CD4-positive, alpha-beta T cell (primary cell): ENCODE measurements at regions not wholly inside any gene's neighbourhood (a gene's known extent, or its start where the extent isn't known, plus 50 kb on each side); places are given as distances from the start of the nearest gene placed in this dataset.

Source experiments
- ATAC-seq: fragments of 200-7000 bp; cut with Tn5 transposase; one replicate; pipeline ENCODE4 v1.10.0; 2022; ENCODE audit warnings: mild to moderate bottlenecking; ENCODE audit not compliant: poor library complexity
- CTCF ChIA-PET: fragments of 350-600 bp; sonication (Branson Sonifier 250); formaldehyde crosslinking; loops from one replicate; lab custom pipeline; 2021; ENCODE audit warnings: antibody characterized with exemption, inconsistent platforms; lab: Charles Lee
- POLR2A ChIA-PET: fragments of 350-600 bp; sonication (Branson Sonifier 250); formaldehyde crosslinking; loops from one replicate; lab custom pipeline; 2021; ENCODE audit warnings: antibody characterized with exemption, inconsistent platforms; lab: Charles Lee
- DNase-seq, 14 experiments: peaks; one replicate each; pipeline ENCODE4 v3.0.0-alpha.2; 2013 to 2020; ENCODE audit warnings: mixed read lengths in 2 of 14
- H3K27ac ChIP-seq, 2 donors: one replicate each; pipeline versions ENCODE4 v1.5.1 to v1.7.0; 2013; ENCODE audit warnings: low read length in 2 of 2, low read depth in 1 of 2, mild to moderate bottlenecking in 1 of 2
- H3K27me3 ChIP-seq, 2 experiments: 1 replicate in 1 of 2; 2 replicates in 1 of 2; pipeline versions ENCODE4 v1.6.1 to v1.7.0; 2013; ENCODE audit warnings: low read length in 2 of 2, control low read depth in 1 of 2, mild to moderate bottlenecking in 1 of 2, moderate library complexity in 1 of 2; ENCODE audit not compliant: insufficient read depth in 2 of 2, control insufficient read depth in 1 of 2
- H3K36me3 ChIP-seq: one replicate; pipeline ENCODE4 v1.6.1; 2013; ENCODE audit warnings: low read length, control low read depth; ENCODE audit not compliant: insufficient read depth
- H3K4me1 ChIP-seq: one replicate; pipeline ENCODE4 v1.6.1; 2013; ENCODE audit warnings: low read length, control low read depth; ENCODE audit not compliant: insufficient read depth
- H3K4me3 ChIP-seq: one replicate; pipeline ENCODE4 v1.5.1; 2013; ENCODE audit warnings: mild to moderate bottlenecking, low read length, moderate library complexity
- H3K9me3 ChIP-seq, 2 experiments: 1 replicate in 1 of 2; 2 replicates in 1 of 2; pipeline versions ENCODE4 v1.6.1 to v1.7.0; 2013; ENCODE audit warnings: low read length in 2 of 2, mild to moderate bottlenecking in 2 of 2, control low read depth in 1 of 2, moderate library complexity in 1 of 2; ENCODE audit not compliant: control insufficient read depth in 1 of 2, insufficient read depth in 1 of 2
- H3K27ac Mint-ChIP-seq: one replicate; pipeline ENCODE4 v1.8.0; 2020; ENCODE audit warnings: mixed read lengths
- H3K27me3 Mint-ChIP-seq: one replicate; pipeline ENCODE4 v1.8.0; 2021; ENCODE audit warnings: mixed read lengths
- H3K36me3 Mint-ChIP-seq: one replicate; pipeline ENCODE4 v1.8.0; 2021; ENCODE audit warnings: low read depth, mixed read lengths
- H3K4me1 Mint-ChIP-seq: one replicate; pipeline ENCODE4 v1.8.0; 2021; ENCODE audit warnings: low read depth, mixed read lengths
- H3K4me3 Mint-ChIP-seq: one replicate; pipeline ENCODE4 v1.8.0; 2020; ENCODE audit warnings: mild to moderate bottlenecking, mixed read lengths
- H3K9me3 Mint-ChIP-seq: one replicate; pipeline ENCODE4 v1.8.0; 2020; ENCODE audit warnings: mixed read lengths
- intact Hi-C, 2 experiments: fragments of 100-400 bp; cut with DNase I in 1 of 2; cut with micrococcal nuclease in 1 of 2; formaldehyde crosslinking; loops; one replicate each; pipeline versions ENCODE4 v1.15.1 to v1.9.0; 2023 to 2025; cut with DNase I, micrococcal nuclease
- TF ChIP-seq, protein P1 (sequence below): fragments of 200-600 bp; IDR thresholded peaks from one replicate; pipeline ENCODE4 v1.8.0; 2022; ENCODE audit warnings: antibody characterized with exemption, mild to moderate bottlenecking

DNA sequence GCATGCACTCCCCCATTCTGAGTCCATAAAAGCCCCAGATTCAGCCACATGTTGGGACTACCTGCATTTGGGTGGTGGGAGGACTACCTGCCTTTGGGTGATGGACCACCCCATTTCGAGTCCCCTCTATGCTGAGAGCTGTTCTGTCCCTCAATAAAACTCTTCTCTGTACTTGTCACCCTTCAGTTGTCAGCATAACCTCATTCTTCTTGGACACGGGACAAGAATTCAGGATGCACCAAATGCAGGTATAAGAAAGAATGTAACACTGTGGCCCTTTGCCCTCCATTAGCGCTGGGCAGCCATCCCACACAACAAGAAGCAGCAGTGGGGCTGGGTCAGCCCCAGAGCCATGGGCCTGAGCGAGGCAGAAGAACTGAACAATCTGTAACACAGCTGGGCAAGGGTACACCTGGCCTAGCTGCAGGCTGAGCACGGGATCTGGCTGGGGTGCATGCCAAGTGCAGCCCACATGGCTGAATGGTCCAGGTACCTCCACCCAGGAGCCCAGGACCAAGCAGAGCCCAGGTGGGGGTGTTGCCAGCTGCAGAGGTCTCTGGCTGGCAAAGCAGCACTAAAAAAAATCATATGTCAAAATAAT, 1344.3 kb upstream of the LRRTM3 start:
- Histone ChIP-seq H3K27ac (no peak overlapping the region), H3K36me3 (no peaks in the 10 kb centered on the region), H3K4me1 (no peaks in the 10 kb centered on the region), H3K4me3 (no peak overlapping the region), H3K27me3 (no peaks in the 10 kb centered on the region), H3K9me3 (peaks cover 0 to 7% of the 10 kb centered on the region in 2 experiments)
- no peaks in the 10 kb centered on the region for H3K27me3 Mint-ChIP-seq
- peaks cover 7% of the 10 kb centered on the region for H3K9me3 Mint-ChIP-seq
- ChIA-PET POLR2A (no interaction called here), CTCF (no interaction called here)
- TF ChIP-seq, protein P1, sequence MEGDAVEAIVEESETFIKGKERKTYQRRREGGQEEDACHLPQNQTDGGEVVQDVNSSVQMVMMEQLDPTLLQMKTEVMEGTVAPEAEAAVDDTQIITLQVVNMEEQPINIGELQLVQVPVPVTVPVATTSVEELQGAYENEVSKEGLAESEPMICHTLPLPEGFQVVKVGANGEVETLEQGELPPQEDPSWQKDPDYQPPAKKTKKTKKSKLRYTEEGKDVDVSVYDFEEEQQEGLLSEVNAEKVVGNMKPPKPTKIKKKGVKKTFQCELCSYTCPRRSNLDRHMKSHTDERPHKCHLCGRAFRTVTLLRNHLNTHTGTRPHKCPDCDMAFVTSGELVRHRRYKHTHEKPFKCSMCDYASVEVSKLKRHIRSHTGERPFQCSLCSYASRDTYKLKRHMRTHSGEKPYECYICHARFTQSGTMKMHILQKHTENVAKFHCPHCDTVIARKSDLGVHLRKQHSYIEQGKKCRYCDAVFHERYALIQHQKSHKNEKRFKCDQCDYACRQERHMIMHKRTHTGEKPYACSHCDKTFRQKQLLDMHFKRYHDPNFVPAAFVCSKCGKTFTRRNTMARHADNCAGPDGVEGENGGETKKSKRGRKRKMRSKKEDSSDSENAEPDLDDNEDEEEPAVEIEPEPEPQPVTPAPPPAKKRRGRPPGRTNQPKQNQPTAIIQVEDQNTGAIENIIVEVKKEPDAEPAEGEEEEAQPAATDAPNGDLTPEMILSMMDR, result no peak
- intact Hi-C loops, result no loop called here
- H3K4me3 Mint-ChIP-seq, result no peak overlapping the region
- no peaks in the 10 kb centered on the region for H3K36me3 Mint-ChIP-seq
- ATAC-seq (no peak), DNase-seq (no peak)
- H3K4me1 Mint-ChIP-seq, result no peaks in the 10 kb centered on the region
- H3K27ac Mint-ChIP-seq, result no peak overlapping the region

DNA sequence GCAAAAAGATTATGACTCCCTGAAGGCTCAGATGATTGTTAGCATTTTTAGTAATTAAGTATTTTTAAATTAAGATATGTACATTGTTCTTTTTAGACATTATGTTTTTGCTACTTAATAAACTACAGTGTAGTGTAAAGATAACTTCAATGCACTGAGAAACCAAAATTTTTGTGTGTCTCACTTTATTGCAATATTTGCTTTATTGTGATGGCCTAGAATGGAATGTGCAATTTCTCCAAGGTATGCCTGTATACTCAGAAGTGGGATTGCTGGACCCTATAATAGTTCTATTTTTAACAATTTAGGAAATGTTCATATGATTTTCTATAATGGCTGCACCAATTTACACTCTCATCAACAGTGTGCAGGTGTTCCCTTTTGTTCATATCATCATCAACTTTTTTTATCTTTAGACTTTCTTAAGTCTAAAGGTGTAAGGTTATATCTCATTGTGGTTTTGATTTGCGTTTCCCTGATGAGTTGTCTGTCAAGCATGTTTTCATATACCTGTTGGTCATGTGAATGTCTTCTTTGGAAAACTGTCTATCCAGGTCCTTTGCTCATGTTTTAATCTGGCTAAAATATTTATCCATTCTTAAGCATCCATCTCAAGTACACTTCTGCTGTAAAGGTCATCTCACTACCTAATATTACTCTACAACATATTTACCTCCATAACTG, 1323.5 kb upstream of the LRRTM3 start:
- ATAC-seq (no peak), DNase-seq (no peak)
- Mint-ChIP-seq H3K4me1 (no peaks in the 10 kb centered on the region), H3K4me3 (no peak overlapping the region), H3K27ac (no peak overlapping the region), H3K36me3 (no peaks in the 10 kb centered on the region), H3K27me3 (no peaks in the 10 kb centered on the region), H3K9me3 (peaks cover 6% of the 10 kb centered on the region)
- H3K27ac ChIP-seq, result no peak overlapping the region
- no peaks in the 10 kb centered on the region for H3K4me1 ChIP-seq
- H3K4me3 ChIP-seq, result no peak overlapping the region
- H3K36me3 ChIP-seq, result no peaks in the 10 kb centered on the region
- POLR2A ChIA-PET, result no interaction called here
- intact Hi-C loops, result no loop called here
- CTCF ChIA-PET, result no interaction called here
- TF ChIP-seq, protein P1, result no peak
- peaks cover 0 to 3% of the 10 kb centered on the region in 2 experiments for H3K9me3 ChIP-seq
- no peaks in the 10 kb centered on the region for H3K27me3 ChIP-seq

DNA sequence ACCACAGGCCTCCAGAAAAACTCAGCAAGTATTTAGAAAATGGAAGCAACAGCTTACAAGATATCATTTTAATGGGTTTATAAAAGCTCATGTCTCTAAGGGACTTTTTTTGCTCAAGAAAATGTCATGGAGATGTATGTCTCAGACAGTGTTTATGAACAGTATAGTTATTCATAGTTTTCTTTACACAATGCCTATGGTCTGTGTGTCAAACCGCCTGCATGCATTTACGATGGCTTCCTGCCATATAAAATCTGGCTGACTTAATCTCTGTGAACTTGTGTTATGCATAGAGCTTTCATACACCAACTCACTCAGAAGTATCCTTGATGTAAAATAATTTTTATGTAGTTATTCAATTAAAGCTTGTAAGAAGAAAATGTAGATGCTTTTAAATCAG, 1314.2 kb upstream of the LRRTM3 start:
- no peaks in the 10 kb centered on the region for H3K27me3 Mint-ChIP-seq
- no peak overlapping the region for H3K27ac Mint-ChIP-seq
- DNase-seq (no peak), ATAC-seq (no peak)
- peaks cover 15% of the 10 kb centered on the region for H3K9me3 Mint-ChIP-seq
- POLR2A ChIA-PET, result no interaction called here
- Histone ChIP-seq H3K27ac (no peak overlapping the region), H3K9me3 (peaks cover 0 to 7% of the 10 kb centered on the region in 2 experiments), H3K4me1 (no peaks in the 10 kb centered on the region), H3K27me3 (no peaks in the 10 kb centered on the region), H3K36me3 (no peaks in the 10 kb centered on the region), H3K4me3 (no peak overlapping the region)
- intact Hi-C loops, result no loop called here
- no peaks in the 10 kb centered on the region for H3K36me3 Mint-ChIP-seq
- CTCF ChIA-PET, result no interaction called here
- no peak overlapping the region for H3K4me3 Mint-ChIP-seq
- H3K4me1 Mint-ChIP-seq, result no peaks in the 10 kb centered on the region
- TF ChIP-seq, protein P1, result no peak
